ENCODE measurements at regions not wholly inside any gene's neighbourhood (a gene's known extent, or its start where the extent isn't known, plus 50 kb on each side); places are given as distances from the start of the nearest gene placed in this dataset.
"Not testable (repeated sequence)": the region's sequence is repeated elsewhere in the genome, so short reads cannot be mapped to it uniquely, and the experiment has no call there.

- no peak for DNase-seq
These were observed 583.9 kb downstream of the NTRK3 start for GRCh38 chr15:87672309-87673288.

GRCh38 chr15:87671289-87671688 lies 585.2 kb downstream of the NTRK3 start:
- no peak for DNase-seq

GRCh38 chr15:87669846-87670245 lies 586.7 kb downstream of the NTRK3 start:
- no peak for DNase-seq

GRCh38 chr15:87668768-87669564 lies 587.6 kb downstream of the NTRK3 start:
- DNase-seq, result not testable (repeated sequence)

- DNase-seq, result no peak
These were observed 588.9 kb downstream of the NTRK3 start for GRCh38 chr15:87667643-87668042.

GRCh38 chr15:87662575-87662974 lies 594.0 kb downstream of the NTRK3 start:
- no peak for DNase-seq

- no peak for DNase-seq
These were observed 594.8 kb downstream of the NTRK3 start for GRCh38 chr15:87661454-87662355.

GRCh38 chr15:87660251-87661129 lies 596.0 kb downstream of the NTRK3 start:
- DNase-seq, result no peak

GRCh38 chr15:87656372-87656771 lies 600.2 kb downstream of the NTRK3 start:
- DNase-seq, result no peak

- no peak for DNase-seq
These were observed 602.9 kb downstream of the NTRK3 start for GRCh38 chr15:87653646-87654045.

- no peak for DNase-seq
These were observed 607.4 kb downstream of the NTRK3 start for GRCh38 chr15:87649175-87649574.

GRCh38 chr15:87648278-87648677 lies 608.3 kb downstream of the NTRK3 start:
- DNase-seq, result no peak

GRCh38 chr15:87645723-87646122 lies 610.8 kb downstream of the NTRK3 start:
- no peak for DNase-seq

GRCh38 chr15:87642997-87643396 lies 613.5 kb downstream of the NTRK3 start:
- DNase-seq, result not testable (repeated sequence)

- no peak for DNase-seq
These were observed 617.1 kb downstream of the NTRK3 start for GRCh38 chr15:87639305-87640011.

- DNase-seq, result no peak
These were observed 617.9 kb downstream of the NTRK3 start for GRCh38 chr15:87638554-87639083.

GRCh38 chr15:87634361-87634760 lies 622.2 kb downstream of the NTRK3 start:
- DNase-seq, result no peak

GRCh38 chr15:87633525-87633924 lies 623.0 kb downstream of the NTRK3 start:
- no peak for DNase-seq

- no peak for DNase-seq
These were observed 624.2 kb downstream of the NTRK3 start for GRCh38 chr15:87632364-87632763.

GRCh38 chr15:87631775-87632174 lies 624.8 kb downstream of the NTRK3 start:
- DNase-seq, result no peak

- no peak for DNase-seq
These were observed 625.4 kb downstream of the NTRK3 start for GRCh38 chr15:87631093-87631492.

Measured in KG1 (cell line).